ENCODE measurements at regions not wholly inside any gene's neighbourhood (a gene's known extent, or its start where the extent isn't known, plus 50 kb on each side); places are given as distances from the start of the nearest gene placed in this dataset.

- no peak for ATAC-seq
- no peaks in the 10 kb centered on the region for H3K4me1 ChIP-seq (ENCODE audit: insufficient read depth, low read length)
- no peak overlapping the region for H2AFZ ChIP-seq (ENCODE audit: low read length)
- H3K27ac ChIP-seq (ENCODE audit: low read length): no peak overlapping the region
- DNase-seq: no peak
- CTCF ChIA-PET: no interaction called here
- POLR2A ChIA-PET (ENCODE audit: unreplicated experiment): no interaction called here
- no peaks in the 10 kb centered on the region for H3K79me2 ChIP-seq (ENCODE audit: low read length)
- no peaks in the 10 kb centered on the region for H4K20me1 ChIP-seq (ENCODE audit: low read length)
- TF ChIP-seq CTCF (conservative IDR thresholded peaks at IDR 0.05; ENCODE audit: low read depth, low read length) (no peak), EZH2 (IDR thresholded peaks at IDR 0.05; ENCODE audit: low read length, unreplicated experiment) (no peak), EZH2phosphoT487 (IDR thresholded peaks at IDR 0.05; ENCODE audit: borderline replicate concordance, low read length) (no peak)
- no peak overlapping the region for H3K9ac ChIP-seq (ENCODE audit: low read length)
- H3K4me2 ChIP-seq (ENCODE audit: low read length): no peak overlapping the region
- BruUV-seq (replicated peaks): no TSS peak
- intact Hi-C loops (cut with micrococcal nuclease): no loop called here
- no peaks in the 10 kb centered on the region for H3F3A ChIP-seq (ENCODE audit: low read length, unreplicated experiment)
- no peaks in the 10 kb centered on the region for H3K27me3 ChIP-seq (ENCODE audit: low read length)
- no peaks in the 10 kb centered on the region for H3K9me3 ChIP-seq (ENCODE audit: low read length)
- H3K9me2 ChIP-seq (replicated peaks; ENCODE audit: low read length): no peaks in the 10 kb centered on the region
- H3K4me3 ChIP-seq (ENCODE audit: low read length): no peak overlapping the region
- H3K36me3 ChIP-seq (ENCODE audit: low read depth, low read length): no peaks in the 10 kb centered on the region
These were observed 139.1 kb upstream of the PAQR3 start for GRCh38 chr4:79078339-79078738.

- no peaks in the 10 kb centered on the region for H3K36me3 ChIP-seq (ENCODE audit: low read depth, low read length)
- H3K9me3 ChIP-seq (ENCODE audit: low read length): no peaks in the 10 kb centered on the region
- H3K9ac ChIP-seq (ENCODE audit: low read length): no peak overlapping the region
- no peak for ATAC-seq
- no peak overlapping the region for H3K4me3 ChIP-seq (ENCODE audit: low read length)
- no TSS peak for BruUV-seq (replicated peaks)
- TF ChIP-seq EZH2phosphoT487 (IDR thresholded peaks at IDR 0.05; ENCODE audit: borderline replicate concordance, low read length) (no peak), EZH2 (IDR thresholded peaks at IDR 0.05; ENCODE audit: low read length, unreplicated experiment) (no peak), CTCF (conservative IDR thresholded peaks at IDR 0.05; ENCODE audit: low read depth, low read length) (no peak)
- ChIA-PET CTCF (no interaction called here), POLR2A (ENCODE audit: unreplicated experiment) (no interaction called here)
- H3K27me3 ChIP-seq (ENCODE audit: low read length): no peaks in the 10 kb centered on the region
- no peaks in the 10 kb centered on the region for H3K9me2 ChIP-seq (replicated peaks; ENCODE audit: low read length)
- no peaks in the 10 kb centered on the region for H3F3A ChIP-seq (ENCODE audit: low read length, unreplicated experiment)
- H3K79me2 ChIP-seq (ENCODE audit: low read length): no peaks in the 10 kb centered on the region
- no peak overlapping the region for H3K27ac ChIP-seq (ENCODE audit: low read length)
- no peaks in the 10 kb centered on the region for H3K4me1 ChIP-seq (ENCODE audit: insufficient read depth, low read length)
- H2AFZ ChIP-seq (ENCODE audit: low read length): no peak overlapping the region
- H3K4me2 ChIP-seq (ENCODE audit: low read length): no peak overlapping the region
- no peak for DNase-seq
- no peaks in the 10 kb centered on the region for H4K20me1 ChIP-seq (ENCODE audit: low read length)
- intact Hi-C loops (cut with micrococcal nuclease): no loop called here
These were observed 134.8 kb upstream of the PAQR3 start for GRCh38 chr4:79074040-79074439.

GRCh38 chr4:79073471-79073870 is 134.2 kb upstream of the PAQR3 start:
- Histone ChIP-seq H3K79me2 (ENCODE audit: low read length) (no peaks in the 10 kb centered on the region), H4K20me1 (ENCODE audit: low read length) (no peaks in the 10 kb centered on the region), H3K9ac (ENCODE audit: low read length) (no peak overlapping the region), H3K36me3 (ENCODE audit: low read depth, low read length) (no peaks in the 10 kb centered on the region), H3F3A (ENCODE audit: low read length, unreplicated experiment) (no peaks in the 10 kb centered on the region), H3K4me2 (ENCODE audit: low read length) (no peak overlapping the region), H2AFZ (ENCODE audit: low read length) (no peak overlapping the region), H3K9me3 (ENCODE audit: low read length) (no peaks in the 10 kb centered on the region), H3K27ac (ENCODE audit: low read length) (no peak overlapping the region), H3K4me3 (ENCODE audit: low read length) (no peak overlapping the region), H3K9me2 (replicated peaks; ENCODE audit: low read length) (no peaks in the 10 kb centered on the region), H3K27me3 (ENCODE audit: low read length) (no peaks in the 10 kb centered on the region), H3K4me1 (ENCODE audit: insufficient read depth, low read length) (no peaks in the 10 kb centered on the region)
- ChIA-PET CTCF (no interaction called here), POLR2A (ENCODE audit: unreplicated experiment) (no interaction called here)
- ATAC-seq: no peak
- DNase-seq: no peak
- TF ChIP-seq EZH2 (IDR thresholded peaks at IDR 0.05; ENCODE audit: low read length, unreplicated experiment): no peak
- TF ChIP-seq EZH2phosphoT487 (IDR thresholded peaks at IDR 0.05; ENCODE audit: borderline replicate concordance, low read length): no peak
- TF ChIP-seq CTCF (conservative IDR thresholded peaks at IDR 0.05; ENCODE audit: low read depth, low read length): no peak
- intact Hi-C loops (cut with micrococcal nuclease): no loop called here
- BruUV-seq (replicated peaks): no TSS peak

Data from PC-3 (cell line).